ENCODE measurements at regions not wholly inside any gene's neighbourhood (a gene's known extent, or its start where the extent isn't known, plus 50 kb on each side); places are given as distances from the start of the nearest gene placed in this dataset.

GRCh38 chr2:20150110-20150706 is 74.7 kb downstream of the SDC1 start:
- DNase-seq (ENCODE audit: low read depth, low spot score): no peak

- DNase-seq (ENCODE audit: low read depth, low spot score): no peak
Observed at GRCh38 chr2:20149703-20150030, 75.3 kb downstream of the SDC1 start.

- DNase-seq (ENCODE audit: low read depth, low spot score): no peak
Observed at GRCh38 chr2:20148923-20149702, 75.8 kb downstream of the SDC1 start.

GRCh38 chr2:20148426-20148922 is 76.5 kb downstream of the SDC1 start:
- no peak for DNase-seq (ENCODE audit: low read depth, low spot score)

GRCh38 chr2:20147351-20147750 is 77.6 kb downstream of the SDC1 start:
- DNase-seq (ENCODE audit: low read depth, low spot score): no peak

- DNase-seq (ENCODE audit: low read depth, low spot score): no peak
Observed at GRCh38 chr2:20146401-20146800, 78.5 kb downstream of the SDC1 start.

DNA sequence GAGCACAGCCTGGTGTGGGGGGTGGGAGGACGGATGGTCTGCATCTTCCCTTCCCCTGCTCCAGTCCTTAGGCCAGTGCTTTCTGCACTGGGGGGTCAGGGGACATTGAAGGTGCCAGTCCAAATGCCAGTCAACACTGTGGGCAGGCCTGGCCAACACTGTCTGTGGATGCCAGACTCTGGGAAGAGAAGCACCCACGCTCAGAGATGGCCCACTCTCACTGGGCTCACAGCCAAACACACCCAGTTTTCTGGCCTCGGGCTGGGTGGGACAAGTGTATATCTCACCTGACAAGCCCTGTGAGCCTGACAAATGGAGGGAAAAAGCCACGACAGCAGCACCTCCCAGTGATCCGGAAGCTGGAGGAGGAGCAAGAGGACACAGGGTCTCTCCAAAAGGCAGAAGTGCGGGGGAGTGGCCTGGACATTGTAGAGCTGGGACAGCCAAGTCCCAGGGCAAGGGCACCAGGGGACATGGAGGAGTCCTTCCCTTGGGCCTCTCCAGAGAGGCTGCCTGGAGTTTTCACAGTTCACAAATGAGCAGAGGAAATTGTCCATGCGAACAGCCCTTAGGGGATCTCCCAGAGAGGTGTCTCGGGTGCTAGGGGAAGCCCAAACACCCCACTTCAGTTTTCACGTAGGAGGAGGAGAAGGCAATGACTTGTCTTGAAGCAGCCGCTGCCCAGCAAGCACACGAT is 79.3 kb downstream of the SDC1 start:
- DNase-seq (ENCODE audit: low read depth, low spot score): no peak

- DNase-seq (ENCODE audit: low read depth, low spot score): no peak
Observed at GRCh38 chr2:20144861-20145260, 80.1 kb downstream of the SDC1 start.

GRCh38 chr2:20144196-20144595 is 80.7 kb downstream of the SDC1 start:
- DNase-seq (ENCODE audit: low read depth, low spot score): no peak

- DNase-seq (ENCODE audit: low read depth, low spot score): no peak
Observed at GRCh38 chr2:20143263-20143662, 81.7 kb downstream of the SDC1 start.

- no peak for DNase-seq (ENCODE audit: low read depth, low spot score)
Observed at GRCh38 chr2:20141806-20142205, 83.1 kb downstream of the SDC1 start.

DNA sequence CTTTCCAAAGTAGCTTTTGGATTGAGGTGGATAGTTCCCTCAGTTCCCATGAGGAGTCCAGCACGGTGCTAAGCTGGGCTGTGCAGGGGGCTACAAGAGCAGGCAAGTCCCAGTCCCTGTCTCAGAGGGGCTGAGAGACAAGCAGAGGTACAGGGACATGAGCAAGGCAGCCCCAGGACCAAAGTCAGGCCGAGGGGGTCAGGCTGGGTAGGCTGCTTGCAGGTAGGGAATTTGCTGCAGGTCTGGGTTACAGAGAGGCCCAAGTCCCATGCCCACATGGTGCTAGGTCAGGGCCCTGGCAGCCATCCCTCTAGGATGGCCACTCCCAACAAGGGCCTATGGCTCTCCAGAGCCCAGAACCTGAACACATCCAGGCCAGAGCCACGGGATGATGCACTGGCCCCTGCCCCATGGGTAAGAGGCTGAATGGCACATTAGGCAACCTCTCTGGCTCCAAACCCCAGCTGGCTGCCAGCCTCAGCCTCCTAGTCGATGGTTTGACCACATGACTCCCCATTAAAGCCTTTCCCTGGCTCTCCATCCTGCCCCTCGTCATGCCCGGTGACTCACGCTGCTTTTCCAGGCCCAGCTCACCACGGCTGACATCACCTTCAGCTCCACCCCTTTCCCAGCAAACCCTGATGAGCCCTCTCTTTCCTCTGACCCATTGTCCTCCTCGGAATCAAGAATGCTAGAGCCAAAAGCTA is 83.7 kb downstream of the SDC1 start:
- DNase-seq (ENCODE audit: low read depth, low spot score): no peak

DNA sequence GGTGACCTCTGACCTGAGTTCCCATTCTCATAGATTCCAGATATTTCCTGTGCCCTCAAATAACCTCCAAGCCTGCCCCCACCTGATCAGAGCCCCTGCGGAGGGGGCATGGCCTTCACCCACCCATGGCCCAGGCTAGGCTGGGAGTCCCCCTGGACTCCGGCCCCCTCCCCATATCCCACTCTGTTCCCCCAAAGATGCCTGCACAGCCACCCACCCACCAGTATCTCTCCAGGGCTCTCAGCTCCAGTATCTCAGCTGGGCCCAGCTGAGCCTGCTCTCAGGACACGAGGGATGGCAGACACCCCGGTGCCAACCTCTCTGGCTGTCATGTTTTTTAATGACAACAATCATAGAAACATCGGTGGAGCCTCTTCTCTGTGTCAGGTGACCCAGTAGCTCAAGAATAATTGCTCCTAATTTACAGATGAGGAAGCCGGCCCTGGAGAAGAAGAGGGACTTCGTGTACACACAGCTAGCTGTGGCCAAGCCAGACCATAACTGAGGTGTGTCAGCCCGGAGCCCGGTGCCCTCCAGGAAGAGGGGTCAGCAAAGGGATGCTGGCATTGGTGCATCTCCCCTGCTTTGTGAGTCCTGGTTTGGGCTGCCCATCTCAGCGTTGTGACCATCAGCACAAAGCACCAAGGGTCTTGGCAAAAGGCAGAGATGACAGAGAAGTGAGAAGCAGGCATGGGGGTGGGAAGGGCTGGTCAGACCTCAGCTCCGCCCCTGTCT is 84.4 kb downstream of the SDC1 start:
- no peak for DNase-seq (ENCODE audit: low read depth, low spot score)

GRCh38 chr2:20139407-20140172 is 85.3 kb downstream of the SDC1 start:
- no peak for DNase-seq (ENCODE audit: low read depth, low spot score)

DNA sequence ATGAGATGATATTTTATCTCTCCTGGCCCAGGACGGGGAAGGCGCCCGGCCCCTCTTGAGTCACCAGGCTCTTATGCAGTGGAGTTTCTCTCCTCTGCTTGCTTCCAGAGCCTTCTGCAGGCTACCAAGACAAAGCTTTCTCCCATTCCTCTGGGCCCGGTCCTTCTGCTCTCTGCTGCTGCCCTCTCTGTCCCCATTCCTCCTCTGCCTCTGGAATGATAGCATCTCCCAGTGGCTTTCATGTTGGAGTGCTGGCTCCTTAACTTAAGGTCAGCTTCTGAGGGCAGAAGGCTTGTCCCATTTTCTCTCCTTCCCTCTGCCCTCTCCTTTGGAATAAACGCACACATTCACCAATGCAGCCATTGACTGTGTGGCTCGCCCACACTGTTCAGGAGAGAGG is 86.2 kb downstream of the SDC1 start:
- no peak for DNase-seq (ENCODE audit: low read depth, low spot score)

GRCh38 chr2:20137884-20138283 is 86.5 kb upstream of the LAPTM4A start:
- no peak for DNase-seq (ENCODE audit: low read depth, low spot score)

DNA sequence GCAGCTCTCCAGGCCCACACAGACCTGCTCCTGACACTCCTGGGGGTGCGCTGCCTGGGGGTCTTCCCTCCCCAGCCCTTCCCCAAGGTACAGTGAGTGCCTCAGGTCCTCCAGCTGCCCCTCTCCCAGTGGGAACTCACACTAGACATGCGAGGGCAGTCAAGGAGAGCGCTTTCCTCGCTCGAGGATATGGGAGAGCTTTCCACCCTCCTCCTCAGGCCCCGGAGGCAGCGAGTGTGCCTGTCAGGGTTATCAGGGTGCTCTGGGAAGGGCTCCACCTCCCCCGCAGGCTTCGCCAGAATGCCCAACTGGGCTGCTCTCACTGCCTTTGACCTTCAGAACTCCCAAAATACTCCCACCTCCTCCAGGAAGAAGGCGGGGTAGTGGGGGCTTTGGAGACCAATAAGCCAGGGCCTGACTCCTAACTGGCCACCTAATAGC is 85.7 kb upstream of the LAPTM4A start:
- DNase-seq (ENCODE audit: low read depth, low spot score): no peak

GRCh38 chr2:20136149-20136548 is 84.7 kb upstream of the LAPTM4A start:
- DNase-seq (ENCODE audit: low read depth, low spot score): no peak

- peak; percentile 50 for DNase-seq (ENCODE audit: low read depth, low spot score)
Observed at GRCh38 chr2:20135631-20136050, 84.2 kb upstream of the LAPTM4A start.

DNA sequence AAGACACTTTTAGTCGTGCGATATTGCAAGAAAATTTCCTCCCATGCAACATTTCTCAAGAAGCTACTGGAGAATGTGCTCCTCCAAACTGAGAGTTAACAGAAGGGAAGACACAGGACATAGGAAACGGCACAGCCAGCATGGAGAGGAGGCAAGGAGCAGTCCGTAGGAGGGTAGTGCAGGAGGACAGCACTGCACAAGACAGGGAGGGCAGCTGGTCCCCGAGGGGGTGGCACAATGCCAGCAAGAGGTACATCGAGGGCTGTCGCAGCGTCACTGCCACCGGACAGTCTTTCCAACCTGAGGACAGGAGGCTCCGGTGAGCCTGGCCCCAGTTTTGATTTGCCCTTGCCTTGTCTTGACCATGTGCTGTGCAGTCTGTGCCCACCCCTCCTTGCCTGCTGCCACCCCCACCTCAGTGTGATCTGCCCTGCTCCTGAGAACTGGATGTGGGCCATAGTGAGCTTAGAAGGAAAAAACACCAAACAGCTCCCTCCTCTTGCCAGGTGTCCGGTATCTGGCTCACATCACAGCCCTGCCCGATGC is 81.6 kb upstream of the LAPTM4A start:
- no peak for DNase-seq (ENCODE audit: low read depth, low spot score)
